Muscle layer of duodenum (tissue), 2 donors: ENCODE measurements at regions not wholly inside any gene's neighbourhood (a gene's known extent, or its start where the extent isn't known, plus 50 kb on each side); places are given as distances from the start of the nearest gene placed in this dataset.

Source experiments
- H3K27ac ChIP-seq: one replicate; pipeline ENCODE4 v1.7.0; 2013; ENCODE audit warnings: mild to moderate bottlenecking, low read length
- H3K27me3 ChIP-seq: one replicate; pipeline ENCODE4 v1.7.0; 2013; ENCODE audit warnings: low read depth, mild to moderate bottlenecking, control low read depth, low read length
- H3K36me3 ChIP-seq, 2 donors: one replicate each; pipeline ENCODE4 v1.7.0; 2013; ENCODE audit warnings: low read length in 2 of 2, control low read depth in 1 of 2, mild to moderate bottlenecking in 1 of 2; ENCODE audit not compliant: insufficient read depth in 2 of 2, control insufficient read depth in 1 of 2
- H3K4me1 ChIP-seq, 2 donors: one replicate each; pipeline ENCODE4 v1.7.0; 2013; ENCODE audit warnings: low read length in 2 of 2, mild to moderate bottlenecking in 2 of 2, control low read depth in 1 of 2, moderate library complexity in 1 of 2; ENCODE audit not compliant: insufficient read depth in 2 of 2, control insufficient read depth in 1 of 2
- H3K4me3 ChIP-seq, 2 donors: one replicate each; pipeline ENCODE4 v1.7.0; 2013; ENCODE audit warnings: low read length in 2 of 2, low read depth in 1 of 2, mild to moderate bottlenecking in 1 of 2
- H3K9me3 ChIP-seq, 2 donors: one replicate each; pipeline ENCODE4 v1.7.0; 2013; ENCODE audit warnings: low read length in 2 of 2, control low read depth in 1 of 2, mild to moderate bottlenecking in 1 of 2; ENCODE audit not compliant: control insufficient read depth in 1 of 2
- donor health status: healthy.

DNA sequence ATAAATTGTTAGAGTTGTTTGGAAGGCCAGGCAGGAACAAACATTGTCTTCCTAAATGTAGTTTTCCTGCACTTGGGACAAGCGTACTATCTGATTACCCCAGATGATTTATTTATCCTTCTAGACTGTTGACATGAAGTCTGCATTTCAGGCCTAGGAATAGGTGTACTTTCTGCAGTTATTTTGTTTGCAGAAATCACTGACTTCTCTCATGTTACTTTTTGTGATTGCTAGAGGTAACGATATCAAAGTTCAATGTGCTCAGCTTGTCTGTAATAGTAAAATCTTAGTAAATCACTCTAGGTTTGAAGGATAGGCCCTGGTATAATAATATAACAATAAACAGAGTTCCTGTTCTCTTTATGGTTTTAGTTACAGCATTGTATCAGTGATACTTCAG lies 75.4 kb upstream of the HDAC9 start:
- no peaks in the 10 kb centered on the region for H3K36me3 ChIP-seq
- H3K27me3 ChIP-seq, result no peaks in the 10 kb centered on the region
- H3K27ac ChIP-seq, result no peak overlapping the region
- H3K4me3 ChIP-seq, result no peak overlapping the region
- H3K9me3 ChIP-seq, result no peaks in the 10 kb centered on the region
- peaks cover 0 to 5% of the 10 kb centered on the region in 2 donors for H3K4me1 ChIP-seq

DNA sequence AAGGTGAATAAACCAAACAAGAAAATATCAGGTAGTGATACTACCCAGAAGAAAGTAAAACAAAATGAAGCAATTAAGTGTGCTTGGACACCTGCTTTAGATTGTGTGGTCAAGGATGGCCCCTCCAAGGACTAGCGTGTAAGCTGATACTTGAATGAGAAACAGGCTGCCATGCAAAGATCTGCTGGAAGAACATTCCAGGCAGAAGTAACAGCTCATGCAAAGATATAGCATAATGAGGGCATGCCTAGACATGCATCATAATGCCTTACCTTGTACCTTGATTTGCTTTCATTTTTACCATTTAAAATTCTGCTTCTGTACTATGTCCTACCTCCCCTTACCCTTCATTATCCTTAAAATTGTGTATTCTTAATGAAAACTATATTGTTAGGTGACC lies 74.8 kb upstream of the HDAC9 start:
- no peaks in the 10 kb centered on the region for H3K27me3 ChIP-seq
- no peak overlapping the region for H3K27ac ChIP-seq
- no peaks in the 10 kb centered on the region for H3K36me3 ChIP-seq
- H3K9me3 ChIP-seq, result no peaks in the 10 kb centered on the region
- H3K4me3 ChIP-seq, result no peak overlapping the region
- peaks cover 0 to 5% of the 10 kb centered on the region in 2 donors for H3K4me1 ChIP-seq

DNA sequence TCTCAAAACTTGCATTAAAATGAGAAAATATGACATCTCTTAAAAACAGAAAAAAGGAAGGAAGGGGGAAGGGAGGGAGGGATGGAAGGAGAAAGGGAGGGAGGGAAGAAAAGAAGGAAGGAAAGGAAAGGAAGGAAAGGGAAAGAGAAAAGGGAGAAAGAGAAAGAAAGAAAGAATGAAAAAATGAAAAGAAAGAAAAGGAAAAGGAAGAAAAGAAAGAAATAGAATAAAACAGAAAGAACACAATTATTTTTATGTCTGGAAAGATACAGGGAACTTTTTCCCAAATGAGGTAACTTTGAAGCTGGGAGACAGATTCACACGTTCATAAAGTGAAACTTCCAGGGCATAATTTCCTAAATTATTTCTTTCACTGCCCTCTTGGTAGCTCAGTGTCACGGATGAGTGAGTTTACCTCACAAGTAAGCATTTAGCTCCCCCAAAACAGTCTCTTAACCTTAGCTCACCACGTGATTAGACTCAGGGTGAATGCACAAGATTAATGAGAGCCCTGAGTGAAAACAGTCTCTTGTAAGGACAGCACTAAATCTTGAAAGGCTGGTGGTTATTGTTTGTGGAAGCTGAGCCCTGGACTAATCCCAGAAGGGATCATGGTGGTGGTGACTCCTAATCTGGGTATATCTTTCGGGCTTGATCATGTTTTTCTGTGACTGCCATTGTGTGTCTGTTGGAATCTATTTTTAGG lies 74.1 kb upstream of the HDAC9 start:
- H3K9me3 ChIP-seq, result no peaks in the 10 kb centered on the region
- no peaks in the 10 kb centered on the region for H3K27me3 ChIP-seq
- no peak overlapping the region for H3K27ac ChIP-seq
- peak overlapping the region in 1 of 2 donors; percentile 30 for H3K4me3 ChIP-seq
- H3K36me3 ChIP-seq, result no peaks in the 10 kb centered on the region
- H3K4me1 ChIP-seq, result peaks cover 0 to 5% of the 10 kb centered on the region in 2 donors

DNA sequence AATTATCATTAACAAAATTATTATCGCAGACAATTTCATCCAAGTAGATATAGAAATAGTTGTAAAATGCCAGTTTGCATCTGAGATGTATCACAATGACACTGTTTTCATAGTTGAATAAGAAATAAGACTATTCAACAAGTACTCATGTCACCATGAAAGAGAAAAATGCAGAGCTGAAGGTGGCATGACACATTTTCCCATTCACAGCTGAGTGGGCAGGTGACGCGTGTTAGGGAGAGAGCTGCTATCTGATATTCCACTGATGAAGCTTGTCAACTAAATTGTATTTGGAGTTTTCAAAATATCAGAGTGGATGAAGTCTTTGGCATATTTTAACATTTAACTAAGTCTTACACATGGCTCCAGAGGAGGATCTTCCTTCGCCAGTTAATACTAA lies 70.3 kb upstream of the HDAC9 start:
- Histone ChIP-seq H3K36me3 (no peaks in the 10 kb centered on the region), H3K4me1 (peaks cover 0 to 5% of the 10 kb centered on the region in 2 donors), H3K9me3 (no peaks in the 10 kb centered on the region), H3K27me3 (no peaks in the 10 kb centered on the region), H3K27ac (no peak overlapping the region), H3K4me3 (no peak overlapping the region)

DNA sequence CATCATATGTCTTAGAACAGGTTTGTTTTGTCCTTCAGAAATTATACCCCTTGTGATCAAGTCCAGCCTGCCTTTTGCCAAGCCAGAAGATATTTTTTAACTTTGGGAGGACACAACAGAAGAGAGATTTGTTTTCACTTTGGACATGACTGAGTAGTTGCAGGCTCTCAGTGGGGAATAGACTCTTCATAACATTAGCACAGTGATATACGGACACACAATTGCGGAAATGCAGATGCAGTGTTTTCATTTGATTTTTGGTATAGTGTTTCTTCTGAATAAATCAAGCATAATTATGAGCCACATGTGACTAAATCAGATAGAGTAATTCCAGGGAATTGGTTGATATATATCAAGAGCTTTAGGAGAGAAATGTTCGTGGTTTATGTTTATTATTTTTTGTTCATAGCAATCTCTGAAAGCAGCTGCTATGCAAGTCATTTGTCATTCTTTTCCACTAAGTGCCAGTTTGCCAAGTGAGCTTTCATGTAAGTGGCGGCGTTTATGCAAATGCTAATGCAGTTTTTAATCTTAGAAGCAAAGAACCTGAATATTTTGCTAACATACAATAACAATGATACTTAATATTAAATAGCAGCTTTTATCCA lies 69.6 kb upstream of the HDAC9 start:
- Histone ChIP-seq H3K4me1 (peaks cover 0 to 5% of the 10 kb centered on the region in 2 donors), H3K9me3 (no peaks in the 10 kb centered on the region), H3K4me3 (no peak overlapping the region), H3K27ac (no peak overlapping the region), H3K36me3 (no peaks in the 10 kb centered on the region), H3K27me3 (no peaks in the 10 kb centered on the region)

DNA sequence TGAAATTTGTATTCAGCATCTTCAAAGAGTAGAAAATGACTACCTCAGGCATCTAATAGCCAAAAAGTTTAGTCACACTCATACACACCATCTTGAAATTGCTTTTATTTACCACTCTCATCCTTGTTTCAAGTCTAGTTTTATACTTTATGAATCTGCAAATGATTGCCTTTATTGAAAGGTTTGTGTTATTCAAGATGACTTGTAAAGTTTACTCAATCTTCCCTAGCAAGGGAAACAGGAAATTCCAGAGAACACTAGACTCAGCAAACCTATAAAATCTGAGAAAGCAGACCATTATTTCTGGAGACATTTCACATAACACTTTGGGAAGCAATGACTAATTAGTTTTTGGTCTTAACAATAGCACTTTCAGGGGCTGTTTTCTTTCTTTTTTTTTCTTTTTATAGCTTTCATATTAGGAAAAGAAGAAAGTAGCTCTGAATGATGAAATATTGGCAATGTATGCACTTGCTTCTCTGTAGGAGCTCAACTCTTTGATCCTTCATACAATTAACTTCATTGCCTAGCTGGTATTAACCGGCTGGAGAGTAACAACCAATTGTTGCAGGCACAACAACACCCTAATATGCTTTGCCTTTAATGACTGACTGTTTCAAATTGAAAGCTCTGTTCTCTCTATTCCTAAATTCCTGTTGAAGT lies 68.9 kb upstream of the HDAC9 start:
- H3K27me3 ChIP-seq, result no peaks in the 10 kb centered on the region
- no peak overlapping the region for H3K27ac ChIP-seq
- H3K4me3 ChIP-seq, result no peak overlapping the region
- no peaks in the 10 kb centered on the region for H3K9me3 ChIP-seq
- H3K4me1 ChIP-seq, result peaks cover 0 to 3% of the 10 kb centered on the region in 2 donors
- H3K36me3 ChIP-seq, result no peaks in the 10 kb centered on the region

DNA sequence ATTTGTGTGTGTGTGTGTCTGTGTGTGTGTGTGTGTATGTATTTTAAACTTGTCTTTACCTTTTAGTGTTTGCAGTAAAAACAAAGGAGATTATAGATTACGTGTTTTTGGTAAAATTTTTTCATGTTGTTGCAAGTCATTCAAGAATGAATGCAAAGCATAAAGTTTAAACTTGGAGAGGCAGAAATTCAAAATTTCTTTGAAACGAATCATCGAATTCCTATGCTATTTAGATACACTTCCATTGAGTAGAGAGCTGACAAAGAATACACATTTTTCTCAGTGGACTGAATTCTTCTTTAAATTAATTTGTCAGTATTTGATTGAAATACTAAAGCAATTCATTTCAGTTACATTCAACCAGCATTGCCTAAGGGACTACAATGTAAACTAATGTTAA lies 66.0 kb upstream of the HDAC9 start:
- H3K4me3 ChIP-seq, result no peak overlapping the region
- no peaks in the 10 kb centered on the region for H3K27me3 ChIP-seq
- H3K9me3 ChIP-seq, result no peaks in the 10 kb centered on the region
- no peaks in the 10 kb centered on the region for H3K4me1 ChIP-seq
- no peak overlapping the region for H3K27ac ChIP-seq
- no peaks in the 10 kb centered on the region for H3K36me3 ChIP-seq

DNA sequence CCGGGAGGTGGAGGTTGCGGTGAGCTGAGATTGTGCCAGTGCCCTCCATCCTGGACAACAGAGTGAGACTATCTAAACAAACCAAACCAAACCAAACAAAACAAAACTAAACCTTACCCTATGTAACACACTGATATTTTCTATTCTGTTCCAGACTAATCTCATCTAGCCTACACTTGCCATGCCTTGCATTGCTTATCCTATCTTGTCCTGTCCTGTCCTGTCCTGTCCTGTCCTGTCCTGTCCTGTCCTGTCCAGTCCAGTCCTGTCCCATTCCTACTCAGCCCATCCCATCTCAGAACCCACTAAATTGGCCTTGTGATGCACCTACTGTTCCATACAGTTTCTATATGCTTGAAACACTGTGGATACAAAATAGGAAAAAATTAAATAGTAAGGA lies 64.7 kb upstream of the HDAC9 start:
- Histone ChIP-seq H3K36me3 (no peaks in the 10 kb centered on the region), H3K27me3 (no peaks in the 10 kb centered on the region), H3K4me1 (no peaks in the 10 kb centered on the region), H3K27ac (no peak overlapping the region), H3K9me3 (no peaks in the 10 kb centered on the region), H3K4me3 (no peak overlapping the region)

DNA sequence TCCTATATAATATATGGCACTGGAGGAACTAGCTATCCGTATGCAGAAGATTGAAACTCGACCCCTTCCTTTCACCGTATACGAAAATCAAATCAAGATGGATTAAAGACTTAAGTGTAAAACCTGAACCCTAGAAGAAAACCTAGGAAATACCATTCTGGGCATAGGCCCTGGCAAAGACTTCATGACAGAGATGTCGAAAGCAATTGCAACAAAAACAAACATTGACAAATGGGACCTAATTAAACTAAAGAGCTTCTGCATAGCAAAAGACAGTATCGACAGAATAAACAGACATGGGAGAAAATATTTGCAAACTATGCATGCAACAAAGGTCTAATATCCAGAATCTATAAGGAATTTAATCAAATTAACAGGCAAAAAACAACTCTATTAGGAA lies 61.4 kb upstream of the HDAC9 start:
- Histone ChIP-seq H3K9me3 (no peaks in the 10 kb centered on the region), H3K27ac (no peak overlapping the region), H3K4me3 (no peak overlapping the region), H3K27me3 (no peaks in the 10 kb centered on the region), H3K4me1 (no peaks in the 10 kb centered on the region), H3K36me3 (no peaks in the 10 kb centered on the region)

DNA sequence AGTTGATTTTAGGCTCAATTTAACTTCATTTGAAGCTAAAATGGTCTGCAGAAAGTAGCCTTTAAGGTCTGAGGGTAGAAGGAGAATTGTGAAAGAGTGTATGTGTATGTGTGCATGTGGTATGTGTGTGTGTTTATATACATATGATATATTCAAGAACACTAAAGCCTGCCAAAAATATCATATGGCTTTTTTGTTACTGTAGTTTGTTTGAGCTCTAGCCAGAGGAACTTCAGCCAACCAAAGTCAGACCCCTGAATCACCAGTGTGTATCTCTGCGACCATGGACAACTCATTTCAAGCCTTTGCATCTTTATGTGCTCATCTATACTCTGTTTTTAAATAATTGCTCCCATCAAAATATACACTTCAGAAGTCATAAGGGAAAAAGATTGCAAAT lies 58.4 kb upstream of the HDAC9 start:
- Histone ChIP-seq H3K36me3 (no peaks in the 10 kb centered on the region), H3K27ac (no peak overlapping the region), H3K4me3 (no peak overlapping the region)

DNA sequence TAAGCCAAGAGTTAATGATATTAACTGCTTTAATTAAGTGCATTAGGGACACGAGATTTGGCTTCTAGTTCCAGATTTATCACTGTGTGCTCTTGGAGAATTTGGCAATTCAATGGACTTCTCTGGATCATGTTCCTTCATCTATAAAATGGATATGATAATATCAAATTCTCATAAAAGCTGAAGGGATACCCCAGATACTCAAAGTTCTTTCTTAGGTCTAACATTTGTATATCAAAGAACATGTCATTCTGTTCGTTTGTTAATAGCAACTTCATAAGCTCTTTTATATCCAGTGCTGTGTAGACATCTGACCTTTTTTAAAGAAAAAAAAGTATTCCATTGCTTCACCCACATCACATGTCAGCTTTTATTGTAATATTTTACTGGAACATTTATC lies 54.6 kb upstream of the HDAC9 start:
- H3K4me3 ChIP-seq, result no peak overlapping the region
- no peaks in the 10 kb centered on the region for H3K9me3 ChIP-seq
- no peaks in the 10 kb centered on the region for H3K36me3 ChIP-seq

More for the DNA sequence above, 58.4 kb upstream of the HDAC9 start:
- H3K4me1 ChIP-seq, result no peaks in the 10 kb centered on the region
- H3K27me3 ChIP-seq, result no peaks in the 10 kb centered on the region
- no peaks in the 10 kb centered on the region for H3K9me3 ChIP-seq

More for the DNA sequence above, 54.6 kb upstream of the HDAC9 start:
- Histone ChIP-seq H3K27me3 (no peaks in the 10 kb centered on the region), H3K27ac (no peak overlapping the region), H3K4me1 (no peaks in the 10 kb centered on the region)
